NCI-H524 (cell line): ENCODE measurements at regions not wholly inside any gene's neighbourhood (a gene's known extent, or its start where the extent isn't known, plus 50 kb on each side); places are given as distances from the start of the nearest gene placed in this dataset.

ENCODE experiments used
- DNase-seq, 2 experiments: peaks; one replicate each; lab custom pipeline; 2025; lab: John Stamatoyannopoulos, UW

- DNase-seq: no peak
These were observed 74.7 kb upstream of the OLFM3 start for GRCh38 chr1:102071451-102071850.

- DNase-seq: no peak
These were observed 53.8 kb upstream of the OLFM3 start for GRCh38 chr1:102050556-102050955.

- DNase-seq: no peak
These were observed 51.0 kb upstream of the OLFM3 start for GRCh38 chr1:102047724-102048123.
